GM12873 (cell line): ENCODE measurements at regions not wholly inside any gene's neighbourhood (a gene's known extent, or its start where the extent isn't known, plus 50 kb on each side); places are given as distances from the start of the nearest gene placed in this dataset.

ENCODE experiments used
- CTCF ChIP-seq: IDR thresholded peaks from 2 replicates; pipeline ENCODE4 v1.5.1; 2012; ENCODE audit warnings: low read depth, mild to moderate bottlenecking, moderate library complexity, low read length, control low read depth; ENCODE audit not compliant: insufficient read depth; ENCODE audit errors: missing control alignments

- no peak for TF ChIP-seq CTCF
Measured at GRCh38 chr7:1361016-1361755, 98.1 kb downstream of the MICALL2 start.

- no peak for TF ChIP-seq CTCF
Measured at GRCh38 chr7:1361756-1362125, 97.5 kb downstream of the MICALL2 start.

- TF ChIP-seq CTCF = no peak
Measured at GRCh38 chr7:1362301-1362700, 97.0 kb downstream of the MICALL2 start.

- no peak for TF ChIP-seq CTCF
Measured at GRCh38 chr7:1364068-1364905, 95.0 kb downstream of the MICALL2 start.

GRCh38 chr7:1364906-1365570, 94.2 kb downstream of the MICALL2 start:
- no peak for TF ChIP-seq CTCF

- TF ChIP-seq CTCF = no peak
Measured at GRCh38 chr7:1365846-1366245, 93.4 kb downstream of the MICALL2 start.
